A673 (cell line): ENCODE measurements at regions not wholly inside any gene's neighbourhood (a gene's known extent, or its start where the extent isn't known, plus 50 kb on each side); places are given as distances from the start of the nearest gene placed in this dataset.
"Not testable (repeated sequence)": the region's sequence is repeated elsewhere in the genome, so short reads cannot be mapped to it uniquely, and the experiment has no call there.

Experiments
- BruUV-seq: library from RNA; stranded (reverse); fragments of 400-500 nt; replicated peaks from 2 replicates; lab custom pipeline; 2021; lab: Mats Ljungman, UMichigan
- CTCF ChIA-PET: fragments of 300-600 bp; sonication (Branson Sonifier 250); formaldehyde crosslinking; loops from one replicate; lab custom pipeline; 2022; ENCODE audit warnings: antibody characterized with exemption; lab: Charles Lee
- POLR2A ChIA-PET: fragments of 300-600 bp; sonication (Branson Sonifier 250); formaldehyde crosslinking; loops from one replicate; lab custom pipeline; 2022; ENCODE audit warnings: antibody characterized with exemption; ENCODE audit not compliant: low non-redundant PET; lab: Charles Lee
- DNase-seq: peaks from one replicate; pipeline ENCODE4 v3.0.0-alpha.2; 2015; ENCODE audit warnings: low spot score
- H3K27ac ChIP-seq: fragments of 200-600 bp; sonication (generic); 2 replicates; pipeline ENCODE4 v1.5.1; 2016; ENCODE audit warnings: mixed run types, low read depth, mild to moderate bottlenecking, mixed read lengths, antibody characterized with exemption, low read length; ENCODE audit not compliant: poor library complexity, severe bottlenecking
- H3K27me3 ChIP-seq: fragments of 200-600 bp; sonication (generic); replicated peaks from 2 replicates; pipeline ENCODE4 v1.6.1; 2017; ENCODE audit warnings: mixed run types, low read depth, mild to moderate bottlenecking, mixed read lengths, antibody characterized with exemption, low read length; ENCODE audit not compliant: insufficient read depth, poor library complexity
- H3K36me3 ChIP-seq: fragments of 200-600 bp; sonication (generic); 2 replicates; pipeline ENCODE4 v1.6.1; 2016; ENCODE audit warnings: mixed run types, mild to moderate bottlenecking, mixed read lengths, antibody characterized with exemption, low read length; ENCODE audit not compliant: insufficient read depth, poor library complexity, severe bottlenecking
- H3K4me1 ChIP-seq: fragments of 200-600 bp; sonication (generic); 2 replicates; pipeline ENCODE4 v1.6.1; 2017; ENCODE audit warnings: mixed run types, mild to moderate bottlenecking, mixed read lengths, antibody characterized with exemption, low read length; ENCODE audit not compliant: insufficient read depth, poor library complexity, severe bottlenecking
- H3K4me3 ChIP-seq: fragments of 200-600 bp; sonication (generic); 2 replicates; pipeline ENCODE4 v1.5.1; 2016; ENCODE audit warnings: low read depth, mixed run types, mild to moderate bottlenecking, mixed read lengths, low read length; ENCODE audit not compliant: poor library complexity, severe bottlenecking
- H3K9me3 ChIP-seq: fragments of 200-600 bp; sonication (generic); 2 replicates; pipeline ENCODE4 v1.6.1; 2016; ENCODE audit warnings: mixed run types, low read depth, mild to moderate bottlenecking, mixed read lengths, antibody characterized with exemption, low read length; ENCODE audit not compliant: poor library complexity, severe bottlenecking
- CTCF ChIP-seq: fragments of 300-800, 200-600 bp; sonication (generic); conservative IDR thresholded peaks from 2 replicates; pipeline ENCODE4 v1.5.1; 2017; ENCODE audit warnings: low read depth, mild to moderate bottlenecking, antibody characterized with exemption, low read length, moderate library complexity, mixed read lengths
- EZH2 ChIP-seq: fragments of 200-600 bp; sonication (generic); IDR thresholded peaks from 2 replicates; pipeline ENCODE4 v1.6.1; 2017; ENCODE audit warnings: borderline replicate concordance, low read depth, mild to moderate bottlenecking, mixed read lengths, antibody characterized with exemption, low read length; ENCODE audit not compliant: poor library complexity, severe bottlenecking
- intact Hi-C: fragments of 100-400 bp; cut with micrococcal nuclease; formaldehyde crosslinking; loops from one replicate; pipeline ENCODE4 v1.10.0; 2022; ENCODE audit not compliant: unreplicated experiment

DNA sequence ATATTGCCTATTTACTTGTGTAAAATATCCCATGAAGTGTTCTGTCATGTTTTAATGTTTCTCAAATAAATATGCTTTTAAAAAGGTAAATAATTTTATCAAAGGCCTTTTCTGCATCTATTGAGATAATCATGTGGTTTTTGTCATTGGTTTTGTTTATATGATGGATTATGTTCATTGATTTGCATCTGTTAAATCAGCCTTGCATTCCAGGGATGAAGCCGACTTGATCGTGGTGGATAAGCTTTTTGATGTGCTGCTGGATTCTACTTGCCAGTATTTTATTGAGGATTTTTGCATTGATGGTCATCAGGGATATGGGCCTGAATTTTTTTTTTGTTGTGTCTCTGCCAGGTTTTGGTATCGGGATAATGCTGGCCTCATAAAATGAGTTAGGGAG is 63.9 kb upstream of the P2RY10 start:
- intact Hi-C loops = not testable (repeated sequence)

DNA sequence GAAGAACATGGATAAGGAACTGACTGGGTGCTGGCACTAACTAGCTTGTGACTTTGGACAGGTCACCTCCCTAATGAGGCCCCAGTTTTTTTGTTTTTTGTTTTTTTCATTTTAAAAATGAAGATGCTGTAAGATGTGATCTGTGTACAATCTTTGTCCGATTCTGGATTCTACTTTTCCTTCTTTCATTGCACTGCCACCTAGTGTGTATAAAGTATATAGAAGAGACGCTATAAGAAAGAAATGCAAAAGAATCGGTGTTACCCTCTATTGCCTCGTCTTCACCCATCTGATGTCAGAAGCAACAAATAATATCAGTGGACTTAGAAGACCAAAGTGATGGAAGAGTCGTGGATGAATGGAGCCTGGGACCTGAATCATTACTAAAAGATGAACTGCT is 58.6 kb upstream of the P2RY10 start:
- H3K9me3 ChIP-seq = no peaks in the 10 kb centered on the region
- no TSS peak for BruUV-seq
- ChIA-PET POLR2A (no interaction called here), CTCF (no interaction called here)
- H3K27me3 ChIP-seq = no peaks in the 10 kb centered on the region
- H3K27ac ChIP-seq = no peak overlapping the region
- no peaks in the 10 kb centered on the region for H3K36me3 ChIP-seq
- intact Hi-C loops = loop anchor here (1.0 to 2.0 kb wide), 3 partner anchors 194 to 331 kb away; no protein-coding TSS in a partner anchor
- peak; percentile 68 for DNase-seq
- H3K4me3 ChIP-seq = no peak overlapping the region
- H3K4me1 ChIP-seq = no peaks in the 10 kb centered on the region
- TF ChIP-seq EZH2 (no peak), CTCF (peak; percentile 62)

More for the DNA sequence above, 63.9 kb upstream of the P2RY10 start:
- BruUV-seq, H3K27ac ChIP-seq, DNase-seq, POLR2A ChIA-PET, H3K4me3 ChIP-seq, CTCF ChIA-PET, H3K36me3 ChIP-seq, H3K9me3 ChIP-seq, H3K4me1 ChIP-seq, H3K27me3 ChIP-seq: not testable (repeated sequence)
